ENCODE measurements at regions not wholly inside any gene's neighbourhood (a gene's known extent, or its start where the extent isn't known, plus 50 kb on each side); places are given as distances from the start of the nearest gene placed in this dataset.
"Not testable (repeated sequence)": the region's sequence is repeated elsewhere in the genome, so short reads cannot be mapped to it uniquely, and the experiment has no call there.

- DNase-seq = no peak
Measured at GRCh38 chr12:126899926-126900792, 1366.8 kb upstream of the TMEM132C start.

- no peak for DNase-seq
Measured at GRCh38 chr12:126903027-126903876, 1363.7 kb upstream of the TMEM132C start.

- no peak for DNase-seq
Measured at GRCh38 chr12:126905752-126906151, 1361.2 kb upstream of the TMEM132C start.

GRCh38 chr12:126907900-126908764 is 1358.8 kb upstream of the TMEM132C start:
- DNase-seq = no peak

GRCh38 chr12:126908765-126909142 is 1358.2 kb upstream of the TMEM132C start:
- DNase-seq = no peak

- DNase-seq = no peak
Measured at GRCh38 chr12:126910570-126910969, 1356.4 kb upstream of the TMEM132C start.

GRCh38 chr12:126912111-126912510 is 1354.9 kb upstream of the TMEM132C start:
- DNase-seq = no peak

GRCh38 chr12:126914170-126914793 is 1352.7 kb upstream of the TMEM132C start:
- no peak for DNase-seq

- DNase-seq = no peak
Measured at GRCh38 chr12:126915309-126915708, 1351.7 kb upstream of the TMEM132C start.

GRCh38 chr12:126926023-126926594 is 1340.9 kb upstream of the TMEM132C start:
- no peak for DNase-seq

GRCh38 chr12:126930234-126930633 is 1336.7 kb upstream of the TMEM132C start:
- DNase-seq = no peak

- DNase-seq = no peak
Measured at GRCh38 chr12:126932156-126932555, 1334.8 kb upstream of the TMEM132C start.

GRCh38 chr12:126935435-126935834 is 1331.5 kb upstream of the TMEM132C start:
- DNase-seq = no peak

- no peak for DNase-seq
Measured at GRCh38 chr12:126936181-126936851, 1330.7 kb upstream of the TMEM132C start.

- DNase-seq = no peak
Measured at GRCh38 chr12:126937431-126937830, 1329.5 kb upstream of the TMEM132C start.

GRCh38 chr12:126944684-126945083 is 1322.3 kb upstream of the TMEM132C start:
- no peak for DNase-seq

GRCh38 chr12:126946958-126947357 is 1320.0 kb upstream of the TMEM132C start:
- not testable (repeated sequence) for DNase-seq

GRCh38 chr12:126949558-126949957 is 1317.4 kb upstream of the TMEM132C start:
- no peak for DNase-seq

- DNase-seq = no peak
Measured at GRCh38 chr12:126950266-126950665, 1316.7 kb upstream of the TMEM132C start.

GRCh38 chr12:126952096-126953007 is 1314.6 kb upstream of the TMEM132C start:
- DNase-seq = no peak
